OCI-LY3 (cell line): ENCODE measurements at regions not wholly inside any gene's neighbourhood (a gene's known extent, or its start where the extent isn't known, plus 50 kb on each side); places are given as distances from the start of the nearest gene placed in this dataset.

Experiments
- EZH2phosphoT487 ChIP-seq: fragments of 200-600 bp; shearing (Covaris generic); IDR thresholded peaks from 2 replicates; pipeline ENCODE4 v1.6.1; 2018; ENCODE audit warnings: antibody characterized with exemption, mixed run types, low read depth
- TF ChIP-seq, protein P1 (sequence below): fragments of 200-600, 300-600 bp; sonication (generic); IDR thresholded peaks from 2 replicates; pipeline ENCODE4 v1.5.1; 2014; ENCODE audit warnings: antibody characterized with exemption, low read length, low read depth

DNA sequence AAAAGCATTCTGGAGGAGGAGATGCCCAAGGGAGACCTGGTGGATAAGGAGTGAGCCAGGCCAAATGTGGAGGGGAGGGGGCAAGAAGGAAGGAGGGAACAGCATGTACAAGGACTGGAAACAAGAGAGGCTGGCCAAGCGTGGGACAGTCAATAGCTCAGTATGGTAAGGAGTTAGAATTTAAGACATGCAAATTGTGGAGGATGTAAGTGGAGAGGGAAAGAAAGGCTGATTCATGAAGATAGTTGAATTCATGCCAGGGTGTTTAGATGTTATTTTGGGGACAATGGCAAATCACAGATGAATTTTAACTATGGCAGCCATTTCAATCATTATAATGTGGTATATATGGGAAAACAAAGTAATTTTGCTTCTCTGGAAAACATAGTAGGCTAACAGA is 462.3 kb downstream of the MEIS1 start:
- TF ChIP-seq, protein P1, sequence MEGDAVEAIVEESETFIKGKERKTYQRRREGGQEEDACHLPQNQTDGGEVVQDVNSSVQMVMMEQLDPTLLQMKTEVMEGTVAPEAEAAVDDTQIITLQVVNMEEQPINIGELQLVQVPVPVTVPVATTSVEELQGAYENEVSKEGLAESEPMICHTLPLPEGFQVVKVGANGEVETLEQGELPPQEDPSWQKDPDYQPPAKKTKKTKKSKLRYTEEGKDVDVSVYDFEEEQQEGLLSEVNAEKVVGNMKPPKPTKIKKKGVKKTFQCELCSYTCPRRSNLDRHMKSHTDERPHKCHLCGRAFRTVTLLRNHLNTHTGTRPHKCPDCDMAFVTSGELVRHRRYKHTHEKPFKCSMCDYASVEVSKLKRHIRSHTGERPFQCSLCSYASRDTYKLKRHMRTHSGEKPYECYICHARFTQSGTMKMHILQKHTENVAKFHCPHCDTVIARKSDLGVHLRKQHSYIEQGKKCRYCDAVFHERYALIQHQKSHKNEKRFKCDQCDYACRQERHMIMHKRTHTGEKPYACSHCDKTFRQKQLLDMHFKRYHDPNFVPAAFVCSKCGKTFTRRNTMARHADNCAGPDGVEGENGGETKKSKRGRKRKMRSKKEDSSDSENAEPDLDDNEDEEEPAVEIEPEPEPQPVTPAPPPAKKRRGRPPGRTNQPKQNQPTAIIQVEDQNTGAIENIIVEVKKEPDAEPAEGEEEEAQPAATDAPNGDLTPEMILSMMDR = no peak
- no peak for TF ChIP-seq EZH2phosphoT487
